ENCODE measurements at regions not wholly inside any gene's neighbourhood (a gene's known extent, or its start where the extent isn't known, plus 50 kb on each side); places are given as distances from the start of the nearest gene placed in this dataset.

DNA sequence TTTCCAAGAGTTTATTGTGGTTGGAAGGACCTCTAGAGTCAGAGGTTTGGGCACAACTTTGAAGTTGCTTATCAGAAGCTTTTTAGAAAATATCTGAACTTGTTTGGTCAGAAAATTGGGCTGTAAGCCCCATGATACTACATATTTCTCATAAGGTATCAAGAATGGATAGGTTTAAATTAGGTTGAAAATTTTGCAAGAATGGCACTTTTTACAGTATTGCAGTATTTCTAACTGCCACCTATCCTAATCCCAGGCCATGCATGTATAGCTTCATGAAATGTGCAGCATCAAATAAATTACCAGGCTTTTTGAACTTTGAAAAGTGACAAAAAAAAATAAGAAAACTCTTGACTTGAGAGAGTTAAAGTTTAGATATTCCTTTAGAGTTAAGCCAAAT lies 367.2 kb downstream of the FIGN start:
- no peak for DNase-seq (ENCODE audit: low spot score)

DNA sequence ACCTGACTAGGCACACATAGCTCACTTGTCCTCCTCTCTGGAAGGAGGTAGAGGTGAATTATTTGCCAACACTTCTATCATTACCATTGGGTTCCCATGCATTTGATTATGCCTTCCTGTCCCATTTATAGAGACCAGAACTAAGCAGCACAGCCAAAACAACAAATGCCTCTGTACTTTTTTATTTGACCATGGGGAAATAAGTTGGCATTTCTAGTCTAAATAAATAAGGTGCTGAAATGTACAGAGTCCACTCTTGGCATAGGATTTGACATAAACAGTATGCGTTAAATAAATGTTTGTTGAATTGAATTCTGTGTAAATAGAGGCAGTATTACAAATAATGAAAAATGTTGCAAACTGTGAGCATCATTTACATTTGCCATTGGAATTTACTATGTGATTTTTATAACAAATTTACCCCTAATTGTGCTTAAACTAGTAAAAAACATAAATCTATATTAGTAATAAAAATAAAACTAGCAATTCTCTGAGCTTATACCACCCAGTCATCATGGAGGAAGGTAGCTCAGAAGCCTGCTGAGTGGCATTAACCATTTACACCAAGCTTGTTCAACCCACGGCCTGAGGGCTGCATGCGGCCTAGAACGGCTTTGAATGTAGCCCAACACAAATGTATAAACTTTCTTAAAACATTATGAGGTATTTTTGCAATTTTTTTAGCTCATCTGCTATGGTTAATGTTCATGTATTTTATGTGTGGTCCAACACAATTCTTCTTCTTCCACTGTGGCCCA lies 367.8 kb downstream of the FIGN start:
- no peak for DNase-seq (ENCODE audit: low spot score)

DNA sequence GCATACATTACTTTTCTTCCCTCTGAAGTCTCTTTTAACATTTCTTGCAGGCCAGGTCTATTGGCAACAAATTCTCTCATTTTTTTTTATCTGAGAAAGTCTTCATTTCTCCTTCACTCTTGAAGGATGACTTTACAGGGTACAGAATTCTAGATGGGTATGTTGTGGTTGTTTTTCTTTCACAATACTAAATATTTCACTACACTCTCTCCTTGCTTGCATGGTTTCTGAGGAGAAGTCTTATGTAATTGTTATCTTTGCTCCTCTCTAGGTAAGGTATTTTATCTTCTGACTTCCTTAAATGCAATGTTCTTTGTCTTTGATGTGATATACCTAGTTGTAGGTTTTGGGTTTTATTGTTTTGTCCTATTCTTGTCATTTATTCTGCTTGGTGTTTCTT lies 371.1 kb downstream of the FIGN start:
- DNase-seq (ENCODE audit: low spot score), result no peak

DNA sequence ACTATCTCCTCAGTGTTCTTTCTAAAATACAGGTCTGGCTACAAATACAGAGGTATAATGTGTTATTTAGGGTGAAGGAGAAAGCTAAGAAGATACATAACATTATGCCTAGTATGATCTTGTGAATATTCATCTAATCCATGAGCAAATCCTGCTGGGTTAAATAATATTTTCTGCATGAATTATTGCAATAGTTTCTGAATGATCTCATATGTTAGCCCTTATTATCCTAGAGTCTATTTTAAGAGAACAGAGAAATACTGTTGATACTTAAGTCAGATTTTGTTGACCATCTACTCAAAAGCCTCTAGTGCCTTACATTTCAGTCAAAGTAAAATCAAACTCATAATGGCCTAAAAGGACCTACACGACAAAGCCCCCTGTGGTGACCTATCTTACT lies 382.3 kb downstream of the FIGN start:
- DNase-seq (ENCODE audit: low spot score), result no peak

DNA sequence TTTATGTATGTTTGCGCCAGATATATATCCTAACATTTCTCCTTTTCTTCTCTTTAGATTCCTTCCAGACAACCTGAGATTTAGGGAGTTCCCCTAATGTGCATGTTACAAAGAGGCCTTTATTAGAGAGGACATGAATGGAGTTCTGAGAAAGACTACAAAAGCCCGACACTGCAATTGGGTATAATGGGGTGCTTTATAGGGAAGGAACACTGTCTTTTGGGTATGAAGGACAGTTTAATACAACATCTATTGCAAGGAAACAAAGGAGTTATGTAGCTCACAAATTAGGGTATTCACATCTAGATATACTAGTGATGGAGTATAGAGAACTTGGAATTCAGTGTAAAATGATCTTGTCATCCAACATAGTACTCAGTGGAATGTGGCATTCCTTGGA lies 383.8 kb downstream of the FIGN start:
- no peak for DNase-seq (ENCODE audit: low spot score)

DNA sequence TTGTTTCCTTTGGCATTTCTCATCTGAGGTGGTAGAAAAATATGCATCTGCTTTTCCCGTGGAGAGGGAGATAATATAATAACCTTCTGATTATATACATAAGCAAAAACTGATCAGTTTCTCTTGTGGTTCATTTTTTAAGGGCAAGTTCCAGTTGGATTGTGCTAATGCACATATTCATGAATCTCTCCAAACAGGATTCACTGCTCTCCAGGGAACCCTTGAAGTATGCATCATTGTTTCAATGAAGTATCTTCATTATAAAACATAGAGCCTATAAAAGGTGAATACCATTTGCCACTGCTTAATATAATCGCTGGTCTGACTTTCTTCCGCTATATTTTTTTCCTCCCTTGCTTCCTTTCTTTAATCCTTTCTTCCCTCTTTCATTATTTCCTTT lies 384.7 kb downstream of the FIGN start:
- no peak for DNase-seq (ENCODE audit: low spot score)

DNA sequence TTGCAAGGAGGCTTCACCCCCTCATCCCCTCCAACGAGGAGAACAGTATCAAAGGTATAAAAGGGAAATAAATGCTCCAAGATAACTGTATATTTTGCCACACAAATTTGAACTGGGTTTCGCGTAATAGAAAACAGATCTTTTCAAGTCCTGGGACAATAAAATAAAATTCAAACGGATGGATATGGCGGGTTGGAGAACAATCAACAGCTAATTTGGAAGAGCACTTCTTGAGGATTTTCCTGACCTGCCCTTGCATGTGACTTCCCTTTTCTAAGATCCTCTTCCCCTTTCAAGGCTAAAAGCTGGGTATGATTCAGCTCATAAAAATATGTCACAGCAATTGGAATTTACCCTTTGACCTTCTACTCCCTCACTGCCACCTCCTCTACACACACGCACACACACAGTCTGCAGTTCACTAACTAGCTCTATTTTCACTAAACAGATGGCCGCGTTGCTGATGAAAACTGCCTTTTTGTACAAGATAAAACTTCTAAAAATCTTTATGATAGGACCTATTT lies 386.9 kb downstream of the FIGN start:
- DNase-seq (ENCODE audit: low spot score), result no peak

DNA sequence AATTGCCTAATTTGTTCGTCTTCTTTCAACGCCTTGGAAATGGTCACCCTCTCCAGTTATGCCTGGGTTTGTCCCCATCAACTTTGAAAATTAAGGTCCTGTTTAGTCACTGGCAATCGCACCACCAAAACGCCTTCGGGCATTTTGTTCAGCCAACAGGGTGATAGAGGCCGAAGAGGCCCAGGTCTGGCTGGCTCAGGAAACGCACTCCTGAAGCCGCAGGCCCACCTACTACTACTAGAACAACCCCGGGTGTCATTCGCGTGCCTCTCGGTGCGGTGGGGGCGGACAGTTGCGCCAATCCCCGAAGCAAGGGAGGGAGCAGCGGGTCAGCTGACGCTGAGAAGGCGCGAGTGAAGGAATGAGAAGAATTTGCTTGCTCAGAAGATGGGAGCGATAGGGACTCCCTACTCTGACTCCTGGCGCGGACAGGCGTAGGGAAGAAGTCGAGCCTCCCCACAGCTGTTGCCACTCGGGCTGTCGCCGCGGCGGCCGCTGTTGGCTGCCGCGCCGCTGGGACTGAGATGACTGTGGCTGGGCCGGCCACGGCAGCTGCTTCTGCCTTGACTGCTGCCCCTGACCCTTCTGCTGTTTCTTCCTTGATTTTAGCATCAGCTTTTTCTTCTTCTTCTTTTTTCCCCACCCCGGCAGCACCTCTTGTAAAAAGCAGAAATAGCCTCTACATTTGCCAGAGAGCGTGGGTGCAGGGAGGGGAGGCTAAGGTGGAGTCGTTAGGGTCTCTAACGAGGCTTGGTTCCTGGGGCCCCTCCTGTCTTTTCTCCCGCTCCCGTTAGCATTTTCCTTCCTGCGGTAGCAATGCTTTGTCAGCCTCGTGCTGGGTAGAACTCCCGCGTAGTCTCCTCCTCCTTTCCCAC lies 387.6 kb downstream of the FIGN start:
- DNase-seq (ENCODE audit: low spot score), result no peak

DNA sequence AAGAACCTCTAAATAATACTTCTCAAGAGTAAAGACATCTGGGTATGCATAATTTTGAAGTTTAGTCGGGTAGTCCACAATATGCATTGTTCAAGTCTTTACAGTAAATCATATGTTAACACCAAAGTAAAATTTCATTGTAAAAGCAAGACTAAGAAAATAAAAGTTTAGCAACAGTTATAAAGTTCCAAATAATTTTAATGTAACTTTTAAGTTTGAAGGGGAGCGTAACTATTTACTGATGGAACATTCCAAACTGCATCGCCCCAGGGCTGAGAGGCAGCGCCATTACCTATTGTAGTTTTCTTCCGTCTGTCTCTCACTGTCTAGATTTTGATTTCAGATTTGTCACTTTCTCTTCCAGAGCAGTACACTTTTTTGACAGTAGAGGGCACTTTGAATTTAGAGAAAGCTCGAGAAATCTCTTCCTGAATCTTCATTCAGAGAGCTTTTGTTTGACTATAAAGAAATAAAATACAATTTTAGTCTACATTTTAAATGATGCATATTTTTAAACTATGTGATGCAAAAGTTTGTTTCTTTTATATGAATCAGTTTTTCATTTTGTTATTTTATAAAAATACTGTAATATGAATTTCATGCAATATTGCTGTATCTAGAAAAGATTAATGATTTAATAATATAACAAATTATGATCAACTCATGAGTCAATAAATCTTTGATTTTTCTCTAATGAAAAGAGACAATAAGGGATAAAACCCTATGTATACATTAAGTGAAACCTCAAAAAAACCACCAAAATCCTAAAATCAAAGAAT lies 389.8 kb downstream of the FIGN start:
- peak; percentile 61 for DNase-seq (ENCODE audit: low spot score)

DNA sequence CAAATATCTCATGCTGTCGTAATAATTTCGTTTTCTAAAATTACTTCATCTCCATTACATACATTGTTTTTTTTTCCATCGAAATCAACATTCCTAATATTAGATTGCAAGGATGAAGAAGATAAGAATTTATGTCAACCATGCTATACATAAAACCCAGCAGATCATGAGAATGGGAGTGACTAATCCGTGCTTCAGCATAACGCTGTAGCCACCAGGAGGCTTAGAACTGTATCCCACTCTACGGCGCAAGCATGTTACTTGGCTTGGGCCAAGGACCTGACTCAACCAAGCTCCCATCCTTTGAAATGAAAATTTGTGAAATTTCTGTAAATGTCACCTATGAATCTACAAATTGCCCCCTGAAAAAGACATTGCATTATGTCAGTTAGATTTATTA lies 392.5 kb downstream of the FIGN start:
- DNase-seq (ENCODE audit: low spot score), result no peak

DNA sequence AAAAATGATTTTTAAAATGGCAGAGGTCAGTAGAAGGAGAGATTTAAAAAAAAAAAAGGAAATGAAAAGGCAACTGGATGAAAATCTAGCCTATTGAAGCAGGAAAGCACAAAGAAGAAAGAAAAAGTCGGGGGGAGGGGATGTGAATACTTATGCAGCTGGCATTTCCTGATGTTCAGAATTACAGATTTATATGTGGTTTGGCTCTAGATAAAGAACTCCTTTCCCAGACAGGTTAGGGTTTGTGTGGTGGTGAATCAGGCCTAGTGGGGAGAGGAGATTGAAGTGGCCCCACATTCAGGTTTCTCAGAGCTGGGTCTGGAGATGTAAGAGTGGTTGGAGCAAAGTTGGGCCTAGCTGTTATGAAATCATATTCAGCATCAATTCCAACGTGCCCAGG lies 394.4 kb downstream of the FIGN start:
- DNase-seq (ENCODE audit: low spot score), result no peak

DNA sequence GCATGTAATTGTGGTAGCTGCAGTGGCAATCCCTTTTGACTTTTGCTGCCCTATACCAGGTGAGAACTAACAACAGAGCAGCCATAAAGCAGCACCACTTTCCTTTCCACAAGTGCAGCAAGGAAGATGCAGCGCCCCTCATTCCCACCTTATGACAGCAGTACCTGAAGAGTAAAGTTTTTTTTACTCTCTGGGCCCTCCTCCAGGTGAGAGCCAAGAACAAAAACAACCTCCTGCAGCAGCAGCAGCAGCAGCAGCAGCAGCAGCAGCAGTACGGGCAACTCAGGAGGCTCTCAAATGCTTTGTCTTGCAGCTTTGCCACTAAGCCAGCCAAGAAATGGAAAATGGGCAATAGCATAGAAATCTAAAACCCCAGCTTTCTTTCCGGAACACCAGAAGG lies 397.5 kb downstream of the FIGN start:
- no peak for DNase-seq (ENCODE audit: low spot score)

DNA sequence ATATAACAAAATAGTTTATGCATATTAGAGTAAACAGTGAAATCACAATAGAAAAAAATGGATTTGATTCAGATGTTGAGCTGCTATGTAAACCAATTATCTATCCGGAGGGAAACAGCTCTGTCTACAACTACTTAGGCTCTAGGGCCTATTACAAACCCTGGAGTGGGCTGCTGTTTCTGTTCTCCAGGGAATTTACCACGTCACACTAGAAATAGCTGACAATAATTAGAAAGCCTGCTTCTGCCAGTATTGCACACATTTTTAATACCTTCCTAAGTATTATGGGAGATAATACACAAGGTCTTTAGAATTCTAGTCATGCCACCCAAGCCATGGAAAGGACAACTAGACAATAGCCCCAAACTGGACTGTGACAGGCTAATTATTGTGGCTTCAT lies 411.1 kb downstream of the FIGN start:
- no peak for DNase-seq (ENCODE audit: low spot score)

DNA sequence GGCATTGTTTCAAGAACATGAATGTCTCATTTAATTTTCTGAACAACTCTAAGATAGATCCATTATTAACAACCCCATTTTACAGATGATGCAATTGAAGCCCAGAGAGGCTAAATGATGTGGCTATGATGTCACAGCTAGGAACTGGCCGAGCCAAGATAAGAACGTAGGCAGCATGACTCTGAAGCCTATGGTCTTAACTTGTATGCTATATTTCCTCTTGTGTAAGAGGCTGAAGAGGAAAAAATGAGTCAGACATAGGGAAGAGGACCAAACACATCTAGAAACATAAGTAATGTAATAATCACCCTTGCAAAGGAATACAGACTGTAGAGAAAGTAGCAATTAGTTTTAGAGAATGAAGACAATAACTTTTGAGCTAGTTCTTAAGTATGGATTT lies 416.8 kb downstream of the FIGN start:
- no peak for DNase-seq (ENCODE audit: low spot score)

DNA sequence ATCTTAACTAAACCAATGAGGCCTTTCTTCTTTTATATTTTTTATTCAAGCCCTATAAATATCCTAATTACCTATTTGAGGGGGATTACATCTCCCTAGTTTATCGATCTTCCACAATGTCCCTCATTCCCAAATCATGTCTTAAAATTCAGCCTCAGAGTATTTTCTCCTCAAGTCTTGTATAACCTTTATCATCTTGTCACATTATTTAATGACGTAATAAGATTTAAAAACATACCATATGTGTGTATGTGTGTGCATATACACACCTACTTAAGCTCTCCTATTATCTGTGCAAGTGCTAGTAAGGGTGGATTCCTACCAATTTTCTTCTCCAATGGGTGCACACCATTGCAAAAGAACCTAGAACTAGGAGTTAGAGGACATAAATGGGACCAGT lies 421.1 kb downstream of the FIGN start:
- DNase-seq (ENCODE audit: low spot score), result no peak

DNA sequence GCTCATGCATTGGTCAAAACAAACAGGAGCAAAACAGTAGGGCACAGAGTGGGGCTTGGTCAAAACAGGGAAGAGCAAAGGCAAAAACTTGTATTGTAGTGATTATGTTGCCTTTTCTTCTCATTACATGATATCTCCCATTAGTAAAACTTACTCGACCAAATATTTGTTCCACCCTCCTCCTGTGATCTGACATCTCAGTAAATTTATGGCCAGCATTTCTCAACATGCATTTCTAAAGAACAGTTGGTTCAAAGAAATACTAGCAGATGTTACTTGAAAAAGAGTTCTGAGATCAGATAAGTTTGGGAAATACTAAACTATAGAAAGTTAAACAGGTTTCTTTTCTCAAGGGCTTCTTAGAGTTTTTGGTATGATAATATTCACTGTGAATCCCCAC lies 423.1 kb downstream of the FIGN start:
- DNase-seq (ENCODE audit: low spot score), result no peak

DNA sequence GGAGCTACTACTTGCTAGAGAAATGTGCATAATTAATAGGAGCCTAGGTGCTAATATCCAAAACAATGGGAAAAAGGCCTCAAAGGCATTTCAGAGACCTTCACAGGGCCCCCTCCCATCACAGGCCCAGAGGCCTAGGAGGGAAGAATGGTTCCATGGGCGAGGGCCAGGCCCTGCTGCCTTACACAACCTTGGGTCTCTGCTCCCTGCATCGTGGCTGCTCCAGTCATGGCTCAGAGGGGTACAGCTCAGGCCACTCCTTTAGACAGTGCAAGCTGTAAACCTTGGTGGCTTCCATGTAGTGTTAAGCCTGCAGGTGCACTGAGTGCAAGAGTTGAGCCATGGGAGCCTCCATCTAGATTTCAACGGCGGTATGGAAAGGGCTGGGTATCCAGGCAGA lies 429.2 kb downstream of the FIGN start:
- no peak for DNase-seq (ENCODE audit: low spot score)

DNA sequence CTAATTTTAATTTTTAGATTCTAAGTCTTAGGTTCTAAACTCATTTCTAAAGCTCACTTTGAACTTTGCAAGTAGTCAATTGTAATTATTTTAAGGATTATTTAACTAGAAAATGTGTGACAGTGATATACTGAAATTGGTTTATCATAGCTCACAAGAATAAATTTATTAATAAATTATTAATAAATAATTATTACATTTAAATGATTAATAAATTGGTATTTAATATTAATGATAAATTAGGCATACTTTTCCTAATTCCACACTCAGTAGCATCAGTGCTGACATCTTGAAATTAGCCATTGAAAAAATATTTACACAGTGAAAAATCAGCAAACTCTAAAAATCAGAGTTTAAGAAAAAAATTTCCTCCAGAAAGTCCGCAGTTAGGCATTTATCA lies 433.7 kb downstream of the FIGN start:
- DNase-seq (ENCODE audit: low spot score), result no peak

DNA sequence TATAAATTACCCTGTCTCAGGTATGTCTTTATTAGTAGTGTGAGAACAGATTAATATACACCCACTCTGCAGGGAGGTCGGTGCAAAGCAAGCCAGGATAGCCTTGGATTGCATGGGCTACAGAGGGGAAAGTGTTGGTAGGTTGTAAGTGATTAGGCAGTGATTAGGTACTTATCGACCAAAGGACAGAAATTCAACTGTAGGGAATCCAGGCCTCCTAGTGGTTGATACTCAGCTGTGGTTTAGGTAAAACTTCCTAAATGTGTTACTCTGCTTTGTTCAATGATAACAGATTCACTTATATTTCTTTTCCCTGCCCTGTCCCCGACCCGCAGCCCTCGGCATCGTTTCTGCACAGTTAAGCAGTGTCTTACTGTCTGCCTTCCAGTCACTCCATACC lies 444.0 kb downstream of the FIGN start:
- no peak for DNase-seq (ENCODE audit: low spot score)

DNA sequence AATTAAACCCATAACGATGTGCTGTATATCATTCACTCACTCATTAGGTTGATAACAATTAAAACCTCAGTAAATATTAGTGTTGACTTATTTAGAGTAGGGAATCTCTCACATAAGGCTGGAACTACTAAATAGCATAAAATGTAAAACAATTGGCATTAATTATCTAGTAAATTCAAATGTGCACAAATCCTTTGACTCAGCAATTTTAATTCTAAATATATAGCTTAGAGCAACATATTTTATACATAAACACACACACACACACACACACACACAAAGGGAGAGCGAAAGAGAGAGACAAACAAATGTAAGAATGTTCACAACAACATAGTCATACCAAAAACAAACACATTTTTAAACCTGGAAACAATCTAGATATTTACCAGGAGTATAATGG lies 443.1 kb upstream of the KCNH7 start:
- no peak for DNase-seq (ENCODE audit: low spot score)

DNA sequence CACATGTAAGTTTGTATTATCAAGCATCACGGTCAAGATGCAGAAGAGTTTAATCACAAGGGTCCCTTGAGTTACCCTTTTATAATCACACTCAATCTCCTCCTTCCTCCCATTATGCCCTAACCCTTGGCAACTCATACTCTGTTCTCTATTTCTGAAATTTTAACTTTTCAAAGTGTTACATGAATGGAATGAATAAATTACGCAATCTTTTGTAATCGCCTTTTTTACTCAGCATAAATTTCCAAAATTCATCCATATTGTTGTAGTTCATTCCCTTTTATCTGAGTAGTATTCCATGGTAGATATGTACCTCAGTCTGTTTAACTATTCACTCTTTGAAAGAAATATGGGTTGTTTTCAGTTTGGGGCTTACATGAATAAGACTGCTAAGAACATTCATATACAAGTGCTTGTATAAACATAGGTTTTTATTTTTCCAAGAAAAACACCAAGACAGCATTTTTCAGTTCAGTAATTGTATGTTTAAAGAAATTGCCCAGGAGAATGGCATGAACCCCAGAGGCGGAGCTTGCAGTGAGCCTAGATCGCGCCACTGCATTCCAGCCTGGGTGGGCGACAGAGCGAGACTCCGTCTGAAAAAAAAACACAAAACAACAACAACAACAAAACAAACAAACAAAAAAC lies 430.9 kb upstream of the KCNH7 start:
- DNase-seq (ENCODE audit: low spot score), result no peak

DNA sequence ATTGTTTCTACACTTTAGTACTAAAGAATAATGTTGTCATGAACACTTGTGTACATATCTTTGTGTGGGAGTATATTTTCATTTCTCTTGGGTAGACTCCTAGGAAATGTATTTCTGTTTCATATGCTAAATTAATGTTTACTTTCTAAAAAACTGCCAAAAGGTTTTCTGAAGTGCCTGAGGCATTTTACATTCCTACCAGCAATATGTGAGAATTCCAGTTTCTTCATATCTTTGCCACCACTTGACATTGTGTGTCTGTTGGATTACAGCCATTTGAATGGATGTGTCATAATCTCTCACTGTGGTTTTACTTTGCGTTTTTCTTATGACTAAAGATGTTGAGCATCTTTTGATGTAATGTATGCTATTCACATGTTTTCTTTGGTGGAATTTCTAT lies 428.2 kb upstream of the KCNH7 start:
- DNase-seq (ENCODE audit: low spot score), result peak; percentile 9

All from GM03348 (cell line).